Endothelial cell of umbilical vein (primary cell): ENCODE measurements at regions not wholly inside any gene's neighbourhood (a gene's known extent, or its start where the extent isn't known, plus 50 kb on each side); places are given as distances from the start of the nearest gene placed in this dataset.

Experiments
- BruUV-seq: library from RNA; stranded (reverse); fragments of 400-500 nt; replicated peaks from 2 replicates; lab custom pipeline; 2021; lab: Mats Ljungman, UMichigan
- CTCF ChIA-PET: fragments of 300-600, 350-600 bp; sonication (Branson Sonifier 250); formaldehyde crosslinking; loops from one replicate; lab custom pipeline; 2021; ENCODE audit warnings: antibody characterized with exemption, inconsistent platforms; lab: Charles Lee
- POLR2A ChIA-PET: fragments of 300-600, 350-600 bp; sonication (Branson Sonifier 250); formaldehyde crosslinking; loops from one replicate; lab custom pipeline; 2021; ENCODE audit warnings: antibody characterized with exemption, inconsistent platforms; lab: Charles Lee
- DNase-seq: peaks from one replicate; pipeline ENCODE4 v3.0.0-alpha.2; 2011; ENCODE audit warnings: low read depth, low spot score
- FAIRE-seq: peaks from 2 replicates; lab custom pipeline; 2011; peaks lifted over from hg19 to GRCh38; lab: Jason Lieb, UNC
- H2AFZ ChIP-seq: 2 replicates; pipeline ENCODE4 v1.6.0; 2012; ENCODE audit warnings: low read depth, low read length, control low read depth, inconsistent platforms
- H3K27ac ChIP-seq: 2 replicates; pipeline ENCODE4 v1.5.1; 2011; ENCODE audit warnings: low read depth, mild to moderate bottlenecking, control low read depth, low read length, moderate library complexity; ENCODE audit not compliant: insufficient read depth
- H3K27me3 ChIP-seq, 2 experiments: 2 replicates each; pipeline versions ENCODE4 v1.6.0 to v1.6.1; 2011; ENCODE audit warnings: low read length in 2 of 2, mixed read lengths in 1 of 2; ENCODE audit not compliant: control insufficient read depth in 2 of 2, insufficient read depth in 2 of 2
- H3K36me3 ChIP-seq, 2 experiments: 2 replicates in 1 of 2; 3 replicates in 1 of 2; pipeline ENCODE4 v1.5.1; 2011; ENCODE audit warnings: low read length in 2 of 2, mild to moderate bottlenecking in 1 of 2, moderate library complexity in 1 of 2; ENCODE audit not compliant: control insufficient read depth in 2 of 2, insufficient read depth in 2 of 2; ENCODE audit errors: extremely low read depth in 1 of 2
- H3K4me1 ChIP-seq: 3 replicates; pipeline ENCODE4 v1.5.1; 2011; ENCODE audit warnings: mild to moderate bottlenecking, low read length; ENCODE audit not compliant: control insufficient read depth, insufficient read depth; ENCODE audit errors: extremely low read depth
- H3K4me2 ChIP-seq: 2 replicates; pipeline ENCODE4 v1.6.1; 2011; ENCODE audit warnings: low read length, control low read depth, mixed read lengths; ENCODE audit not compliant: insufficient read depth
- H3K4me3 ChIP-seq, 3 experiments: fragments of 200-600 bp in 1 of 3; sonication (generic), shearing (Covaris generic) in 1 of 3; replicated peaks in 1 of 3; 2 replicates each; pipeline ENCODE4 v1.5.1; 2011 to 2016; ENCODE audit warnings: control low read depth in 3 of 3, low read length in 3 of 3, mild to moderate bottlenecking in 2 of 3, inconsistent platforms in 1 of 3, low read depth in 1 of 3, moderate library complexity in 1 of 3; ENCODE audit not compliant: insufficient read depth in 1 of 3
- H3K79me2 ChIP-seq: 2 replicates; pipeline ENCODE4 v1.6.0; 2012; ENCODE audit warnings: low read length, inconsistent platforms; ENCODE audit not compliant: control insufficient read depth, insufficient read depth
- H3K9ac ChIP-seq: replicated peaks from 2 replicates; pipeline ENCODE3; 2011; ENCODE audit warnings: low read length, control low read depth; ENCODE audit not compliant: insufficient read depth; ENCODE audit errors: extremely low read depth
- H3K9me1 ChIP-seq: replicated peaks from 3 replicates; pipeline ENCODE4 v1.6.0; 2011; ENCODE audit warnings: mild to moderate bottlenecking, low read length; ENCODE audit not compliant: control insufficient read depth, insufficient read depth; ENCODE audit errors: extremely low read depth
- H3K9me3 ChIP-seq: replicated peaks from 2 replicates; pipeline ENCODE4 v1.5.1; 2012; ENCODE audit warnings: low read length, inconsistent platforms; ENCODE audit not compliant: control insufficient read depth, insufficient read depth
- H4K20me1 ChIP-seq: replicated peaks from 2 replicates; pipeline ENCODE3; 2011; ENCODE audit warnings: mild to moderate bottlenecking, low read length; ENCODE audit not compliant: control insufficient read depth, insufficient read depth; ENCODE audit errors: extremely low read depth
- CTCF ChIP-seq, 2 donors: IDR thresholded peaks; 1 replicate in 1 of 2; 2 replicates in 1 of 2; pipeline ENCODE4 v1.5.1; 2011; ENCODE audit warnings: low read length in 2 of 2, mild to moderate bottlenecking in 2 of 2, moderate library complexity in 2 of 2, control low read depth in 1 of 2, inconsistent platforms in 1 of 2, low read depth in 1 of 2; ENCODE audit not compliant: insufficient read depth in 1 of 2; ENCODE audit errors: extremely low read depth in 1 of 2
- EZH2 ChIP-seq: IDR thresholded peaks from 2 replicates; pipeline ENCODE4 v1.6.1; 2012; ENCODE audit warnings: borderline replicate concordance, low read depth, mild to moderate bottlenecking, moderate library complexity, low read length, inconsistent platforms; ENCODE audit not compliant: severe bottlenecking
- FOS ChIP-seq: IDR thresholded peaks from 2 replicates; pipeline ENCODE4 v1.6.1; 2011; ENCODE audit warnings: mild to moderate bottlenecking, low read length, moderate library complexity, borderline replicate concordance; ENCODE audit not compliant: insufficient read depth
- GATA2 ChIP-seq: IDR thresholded peaks from 2 replicates; pipeline ENCODE4 v1.7.0; 2011; ENCODE audit warnings: low read depth, mild to moderate bottlenecking, moderate library complexity, mixed read lengths, low read length; ENCODE audit not compliant: insufficient read length, insufficient read depth
- JUN ChIP-seq: IDR thresholded peaks from 2 replicates; pipeline ENCODE4 v1.6.1; 2011; ENCODE audit warnings: borderline replicate concordance, low read depth; ENCODE audit not compliant: insufficient read length, insufficient read depth
- MYC ChIP-seq: IDR thresholded peaks from one replicate; pipeline ENCODE4 v1.6.1; 2011; ENCODE audit warnings: mild to moderate bottlenecking, low read depth, low read length
- POLR2A ChIP-seq: IDR thresholded peaks from 2 replicates; pipeline ENCODE4 v1.6.1; 2012; ENCODE audit warnings: low read depth, mild to moderate bottlenecking, control low read depth, low read length
- POLR2AphosphoS5 ChIP-seq: IDR thresholded peaks from 2 replicates; pipeline ENCODE4 v1.6.1; 2012; ENCODE audit warnings: low read depth, mild to moderate bottlenecking, control low read depth, low read length, moderate library complexity; ENCODE audit not compliant: insufficient read depth
- dilution Hi-C: fragments of 300-500 bp; cut with MboI; formaldehyde crosslinking; loops from one replicate; pipeline ENCODE4 v1.15.0; 2019; ENCODE audit warnings: low sequenced_read_pairs; ENCODE audit not compliant: extremely low pct_ligation_motif_present
- intact Hi-C: fragments of 100-400 bp; cut with micrococcal nuclease; formaldehyde crosslinking; loops from one replicate; pipeline ENCODE4 v1.10.0; 2022
- TF ChIP-seq, protein P1 (sequence below): IDR thresholded peaks from 2 replicates; pipeline ENCODE4 v1.6.1; 2011; ENCODE audit not compliant: insufficient read depth, insufficient read length

- no peak overlapping the region for H3K27ac ChIP-seq
- no peak overlapping the region for H2AFZ ChIP-seq
- no peak for DNase-seq
- H3K4me3 ChIP-seq: no peak overlapping the region
- H3K79me2 ChIP-seq: no peaks in the 10 kb centered on the region
- dilution Hi-C loops (no loop called here), intact Hi-C loops (no loop called here)
- no peaks in the 10 kb centered on the region for H3K36me3 ChIP-seq
- no peaks in the 10 kb centered on the region for H3K9me1 ChIP-seq
- TF ChIP-seq, protein P1, sequence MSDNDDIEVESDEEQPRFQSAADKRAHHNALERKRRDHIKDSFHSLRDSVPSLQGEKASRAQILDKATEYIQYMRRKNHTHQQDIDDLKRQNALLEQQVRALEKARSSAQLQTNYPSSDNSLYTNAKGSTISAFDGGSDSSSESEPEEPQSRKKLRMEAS: no peak
- TF ChIP-seq EZH2 (no peak), MYC (no peak), FOS (no peak), JUN (no peak), GATA2 (no peak), POLR2A (no peak), CTCF (IDR thresholded peaks at IDR 0.05; ENCODE audit: extremely low read depth in 1 of 2, insufficient read depth in 1 of 2, low read depth in 1 of 2, low read length in 2 of 2) (no peak), POLR2AphosphoS5 (no peak)
- ChIA-PET POLR2A (no interaction called here), CTCF (interaction anchor here (1.0 kb wide), 1 partner anchor 13 kb away, joined by 3 read pairs; no protein-coding TSS in a partner anchor)
- no peaks in the 10 kb centered on the region for H3K9me3 ChIP-seq
- H3K27me3 ChIP-seq: no peaks in the 10 kb centered on the region
- BruUV-seq: no TSS peak
- H3K4me1 ChIP-seq: peaks cover 6% of the 10 kb centered on the region
- no peak overlapping the region for H3K9ac ChIP-seq
- H4K20me1 ChIP-seq: no peaks in the 10 kb centered on the region
- no peak for FAIRE-seq
- H3K4me2 ChIP-seq: no peak overlapping the region
These were observed 617.7 kb upstream of the ADGRL2 start for GRCh38 chr1:81183051-81183450.
